LNCAP (cell line): ENCODE measurements at regions not wholly inside any gene's neighbourhood (a gene's known extent, or its start where the extent isn't known, plus 50 kb on each side); places are given as distances from the start of the nearest gene placed in this dataset.

Source experiments
- TF ChIP-seq, protein P1 (sequence below): fragments of 450-650 bp; IDR thresholded peaks from 2 replicates; pipeline ENCODE4 v1.5.1; 2017; ENCODE audit warnings: mild to moderate bottlenecking

DNA sequence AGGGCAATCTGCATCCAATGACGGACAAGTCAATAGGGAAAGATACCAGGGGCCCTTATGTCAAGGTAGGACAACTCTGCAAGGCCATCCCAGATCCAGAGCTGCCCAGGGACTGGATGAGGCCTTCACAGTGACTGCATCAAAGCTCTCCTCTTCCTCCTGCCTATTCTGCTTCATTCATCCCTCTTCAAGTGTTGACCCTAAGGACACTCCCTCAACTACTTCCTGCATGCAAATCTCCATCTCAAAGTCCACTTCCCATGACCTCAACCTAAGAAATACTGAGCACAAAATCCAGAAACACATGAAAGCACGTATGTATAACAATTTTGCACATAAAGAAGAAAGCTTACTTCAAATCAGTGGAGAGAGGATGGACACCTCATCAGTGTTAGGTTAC lies 182.3 kb downstream of the AVL9 start:
- TF ChIP-seq, protein P1, sequence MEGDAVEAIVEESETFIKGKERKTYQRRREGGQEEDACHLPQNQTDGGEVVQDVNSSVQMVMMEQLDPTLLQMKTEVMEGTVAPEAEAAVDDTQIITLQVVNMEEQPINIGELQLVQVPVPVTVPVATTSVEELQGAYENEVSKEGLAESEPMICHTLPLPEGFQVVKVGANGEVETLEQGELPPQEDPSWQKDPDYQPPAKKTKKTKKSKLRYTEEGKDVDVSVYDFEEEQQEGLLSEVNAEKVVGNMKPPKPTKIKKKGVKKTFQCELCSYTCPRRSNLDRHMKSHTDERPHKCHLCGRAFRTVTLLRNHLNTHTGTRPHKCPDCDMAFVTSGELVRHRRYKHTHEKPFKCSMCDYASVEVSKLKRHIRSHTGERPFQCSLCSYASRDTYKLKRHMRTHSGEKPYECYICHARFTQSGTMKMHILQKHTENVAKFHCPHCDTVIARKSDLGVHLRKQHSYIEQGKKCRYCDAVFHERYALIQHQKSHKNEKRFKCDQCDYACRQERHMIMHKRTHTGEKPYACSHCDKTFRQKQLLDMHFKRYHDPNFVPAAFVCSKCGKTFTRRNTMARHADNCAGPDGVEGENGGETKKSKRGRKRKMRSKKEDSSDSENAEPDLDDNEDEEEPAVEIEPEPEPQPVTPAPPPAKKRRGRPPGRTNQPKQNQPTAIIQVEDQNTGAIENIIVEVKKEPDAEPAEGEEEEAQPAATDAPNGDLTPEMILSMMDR = no peak

DNA sequence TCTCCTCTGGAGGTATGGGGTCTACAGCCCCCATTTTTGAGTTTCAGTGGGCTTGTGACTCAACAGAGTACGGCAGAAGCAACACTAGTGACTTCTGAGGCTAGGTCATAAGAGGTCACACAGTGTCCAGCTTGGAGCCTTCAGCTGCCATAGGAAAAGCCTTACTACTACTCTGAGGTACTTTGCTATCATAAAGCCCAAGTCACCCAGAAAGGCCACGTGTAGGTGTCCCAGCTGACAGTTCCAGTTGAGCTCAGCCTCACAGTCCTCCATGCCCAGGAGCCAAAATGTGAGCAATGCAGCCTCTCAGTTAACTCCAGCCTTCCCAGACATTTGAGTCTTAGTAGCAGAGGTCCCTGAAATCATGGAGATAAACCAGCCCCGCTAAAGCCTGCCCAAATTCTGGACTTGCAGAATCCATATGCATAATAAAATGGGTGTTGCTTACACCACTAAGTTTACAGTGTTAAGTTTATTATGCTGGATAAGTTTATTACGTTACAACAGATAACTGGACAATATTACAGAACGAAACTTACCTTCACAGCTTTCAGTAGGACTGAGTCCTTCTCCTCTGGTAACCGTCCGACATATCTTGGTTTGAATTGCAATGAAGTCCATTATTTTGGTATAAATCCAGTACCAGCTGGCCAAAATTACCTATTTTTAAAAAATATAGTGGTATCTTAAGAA lies 181.1 kb downstream of the AVL9 start:
- TF ChIP-seq, protein P1 = no peak

DNA sequence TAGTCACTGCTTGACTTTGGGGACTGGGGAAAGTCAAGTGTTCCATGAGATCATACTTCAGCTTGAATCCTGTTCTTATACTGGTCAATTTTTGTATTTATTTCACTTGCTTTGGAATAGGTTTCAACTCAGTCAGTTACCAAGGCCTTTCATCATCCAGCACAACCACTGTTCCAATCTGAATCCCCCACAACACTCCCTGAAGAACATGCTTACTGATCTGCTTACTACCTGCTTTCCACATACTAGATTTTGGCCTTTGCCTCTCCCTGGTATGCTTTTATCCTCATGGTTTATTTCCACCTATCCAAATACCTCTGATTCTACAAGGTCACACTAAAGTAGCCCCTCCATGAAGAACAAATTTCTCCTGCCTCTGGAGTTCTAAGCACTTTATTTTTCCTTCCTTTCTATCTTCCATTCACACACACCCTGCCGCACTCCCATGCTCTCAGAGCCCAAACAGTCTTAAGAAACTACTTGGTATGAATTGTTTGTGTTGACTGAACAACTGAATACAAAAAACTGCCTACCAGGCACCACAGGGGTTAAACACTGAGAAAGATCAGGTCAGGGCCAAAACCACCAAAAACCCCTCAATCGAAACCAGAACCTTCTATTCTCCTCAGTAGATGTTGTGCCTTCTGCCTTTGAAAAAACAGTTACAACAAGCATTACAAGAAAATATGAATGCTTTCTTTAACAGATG lies 178.1 kb downstream of the AVL9 start:
- TF ChIP-seq, protein P1 = no peak

DNA sequence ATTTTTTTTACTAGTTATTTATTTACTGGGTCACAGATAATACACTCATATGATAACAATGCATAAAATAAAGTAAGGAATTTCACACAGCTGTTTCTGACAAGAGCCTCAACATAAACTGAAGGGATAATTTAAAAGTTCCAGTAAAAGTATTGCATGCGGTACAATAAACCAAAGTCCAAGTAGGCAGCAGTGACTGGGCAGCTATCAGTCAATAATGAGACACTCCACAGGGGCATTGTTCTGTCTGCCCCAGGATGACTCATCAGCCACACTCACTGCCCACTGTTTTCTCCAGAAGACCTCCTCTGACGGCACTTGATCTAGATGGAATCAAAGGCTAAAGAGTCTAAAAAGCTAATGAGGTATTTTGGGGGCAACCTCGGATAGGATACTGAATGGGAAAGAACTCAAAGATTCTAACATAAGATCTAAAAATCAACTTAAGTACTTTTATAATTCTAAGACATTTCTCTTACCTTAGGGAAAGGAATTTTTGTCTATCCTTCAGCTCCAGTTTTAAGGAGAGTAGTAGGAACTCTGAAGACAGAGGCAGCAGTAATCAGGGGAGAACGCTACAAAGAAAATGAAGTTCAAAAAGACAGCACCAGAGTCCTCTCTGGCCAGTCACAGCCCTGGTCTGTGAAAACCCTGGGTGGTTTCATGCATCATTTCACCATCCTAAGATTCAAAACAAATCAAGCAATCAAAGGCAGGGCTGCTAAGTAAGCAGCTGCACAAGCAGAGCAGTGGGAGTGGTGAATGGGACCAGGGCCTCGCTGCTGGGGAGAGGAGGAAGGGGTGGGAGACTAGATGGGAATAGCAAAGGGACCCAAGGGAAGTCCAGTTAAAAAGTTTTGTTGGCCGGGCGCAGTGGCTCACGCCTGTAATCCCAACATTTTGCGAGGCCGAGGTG lies 175.1 kb downstream of the AVL9 start:
- TF ChIP-seq, protein P1 = no peak

DNA sequence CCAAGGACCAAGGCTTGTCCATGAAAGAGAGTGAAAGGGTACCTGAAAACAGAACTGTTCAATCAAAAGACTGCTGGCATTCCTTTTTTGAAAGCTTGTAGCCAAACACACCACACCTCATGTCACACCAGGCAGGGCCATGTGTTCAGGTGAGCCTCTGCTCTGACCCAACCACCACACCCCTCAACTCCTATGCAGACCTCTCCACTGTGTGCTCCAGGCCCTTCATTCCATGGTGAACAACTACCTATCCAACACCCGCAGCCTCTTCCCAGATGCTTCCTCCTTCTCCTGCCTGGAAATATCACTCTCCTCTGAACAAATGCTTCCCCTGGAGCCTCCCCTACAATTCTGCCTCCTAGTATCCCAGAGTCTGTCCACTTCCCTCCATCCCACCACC lies 166.6 kb downstream of the AVL9 start:
- TF ChIP-seq, protein P1 = no peak

DNA sequence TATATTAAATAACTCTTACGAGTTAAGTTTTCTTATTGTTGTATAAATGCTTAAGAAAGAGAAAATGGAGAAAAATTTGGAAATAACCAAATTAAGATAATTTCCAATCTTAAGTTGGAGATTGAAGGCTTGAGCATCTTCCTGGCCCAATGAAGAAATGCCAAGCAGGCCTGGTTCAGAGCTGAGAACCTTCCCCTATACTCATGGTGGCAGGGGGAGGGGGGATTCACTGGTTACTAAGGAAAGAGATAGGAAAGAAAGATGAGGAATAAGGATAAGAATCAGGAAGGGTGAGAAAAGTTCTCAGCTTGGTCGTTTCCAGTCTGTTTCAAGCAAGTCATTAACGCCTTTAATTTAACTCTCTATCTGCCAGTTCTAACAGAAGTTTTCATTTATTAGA lies 166.2 kb downstream of the AVL9 start:
- TF ChIP-seq, protein P1 = no peak

DNA sequence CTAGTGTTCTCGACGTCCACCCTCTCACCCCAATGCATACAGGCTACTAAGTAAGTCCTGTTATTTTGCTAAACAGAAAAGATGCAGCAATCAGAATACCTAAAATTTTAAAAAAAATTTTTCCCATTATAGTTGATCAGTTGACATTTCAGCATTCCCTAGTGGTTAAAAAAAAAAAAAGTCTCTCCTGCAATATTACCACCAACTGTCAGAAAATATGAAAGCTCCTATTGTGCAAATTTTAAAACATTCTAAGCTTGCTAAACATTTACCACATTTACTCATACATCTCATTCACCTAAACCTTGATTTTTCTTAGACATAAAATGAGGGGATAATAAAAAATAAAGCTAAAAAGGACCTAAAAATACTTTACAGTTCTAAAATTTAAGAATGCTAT lies 165.6 kb downstream of the AVL9 start:
- TF ChIP-seq, protein P1 = no peak
